Fibroblast of lung (primary cell): ENCODE measurements at regions not wholly inside any gene's neighbourhood (a gene's known extent, or its start where the extent isn't known, plus 50 kb on each side); places are given as distances from the start of the nearest gene placed in this dataset.

Source experiments
- DNase-seq, 2 donors: peaks; one replicate each; pipeline versions ENCODE4 v3.0.0 to v3.0.0-alpha.2; 2010; ENCODE audit warnings: low read depth in 2 of 2
- H2AFZ ChIP-seq: 2 replicates; pipeline ENCODE4 v1.5.1; 2012; ENCODE audit warnings: low read length, control low read depth, inconsistent platforms
- H3K27ac ChIP-seq: 2 replicates; pipeline ENCODE4 v1.5.1; 2011; ENCODE audit warnings: low read length, control low read depth; ENCODE audit not compliant: insufficient read depth
- H3K27me3 ChIP-seq: 2 replicates; pipeline ENCODE4 v1.5.1; 2011; ENCODE audit warnings: mild to moderate bottlenecking, low read length; ENCODE audit not compliant: control insufficient read depth, insufficient read depth
- H3K36me3 ChIP-seq: 2 replicates; pipeline ENCODE4 v1.5.1; 2011; ENCODE audit warnings: low read length; ENCODE audit not compliant: control insufficient read depth, insufficient read depth
- H3K4me1 ChIP-seq: 2 replicates; pipeline ENCODE4 v1.5.1; 2011; ENCODE audit warnings: low read length; ENCODE audit not compliant: control insufficient read depth, insufficient read depth; ENCODE audit errors: extremely low read depth
- H3K4me2 ChIP-seq: 2 replicates; pipeline ENCODE4 v1.5.1; 2011; ENCODE audit warnings: low read length, control low read depth; ENCODE audit not compliant: insufficient read depth; ENCODE audit errors: extremely low read depth
- H3K4me3 ChIP-seq, 4 experiments: fragments of 200-600 bp in 1 of 4; sonication (generic) in 1 of 4; replicated peaks in 1 of 4; 2 replicates each; pipeline ENCODE4 v1.5.1; 2011 to 2016; ENCODE audit warnings: low read length in 4 of 4, low read depth in 3 of 4, mild to moderate bottlenecking in 3 of 4, control low read depth in 2 of 4, inconsistent platforms in 1 of 4, mixed read lengths in 1 of 4; ENCODE audit not compliant: insufficient read depth in 1 of 4; ENCODE audit errors: control extremely low read depth in 1 of 4
- H3K79me2 ChIP-seq: 2 replicates; pipeline ENCODE4 v1.5.1; 2012; ENCODE audit warnings: mild to moderate bottlenecking, low read length, inconsistent platforms; ENCODE audit not compliant: control insufficient read depth, insufficient read depth
- H3K9ac ChIP-seq: 2 replicates; pipeline ENCODE4 v1.5.1; 2011; ENCODE audit warnings: mild to moderate bottlenecking, low read length, control low read depth; ENCODE audit not compliant: insufficient read depth
- H3K9me3 ChIP-seq: 2 replicates; pipeline ENCODE4 v1.5.1; 2012; ENCODE audit warnings: low read depth, low read length; ENCODE audit not compliant: control insufficient read depth, insufficient read depth
- H4K20me1 ChIP-seq: 2 replicates; pipeline ENCODE4 v1.5.1; 2011; ENCODE audit warnings: low read length; ENCODE audit not compliant: control insufficient read depth, insufficient read depth; ENCODE audit errors: extremely low read depth
- CTCF ChIP-seq, 2 donors: IDR thresholded peaks in 1 of 2; conservative IDR thresholded peaks in 1 of 2; 1 replicate in 1 of 2; 2 replicates in 1 of 2; pipeline ENCODE4 v1.5.1; 2011 to 2012; ENCODE audit warnings: low read length in 2 of 2, control low read depth in 1 of 2, inconsistent platforms in 1 of 2, low read depth in 1 of 2, mild to moderate bottlenecking in 1 of 2
- EZH2 ChIP-seq: IDR thresholded peaks from 2 replicates; pipeline ENCODE4 v1.5.1; 2012; ENCODE audit warnings: low read length, control low read depth, mild to moderate bottlenecking; ENCODE audit errors: missing control alignments

GRCh38 chr21:15564907-15565306, 164.9 kb upstream of the USP25 start:
- Histone ChIP-seq H4K20me1 (no peaks in the 10 kb centered on the region), H3K79me2 (no peaks in the 10 kb centered on the region), H3K36me3 (no peaks in the 10 kb centered on the region), H2AFZ (no peak overlapping the region), H3K9ac (no peak overlapping the region), H3K27ac (no peak overlapping the region), H3K9me3 (no peaks in the 10 kb centered on the region), H3K4me3 (no peak overlapping the region), H3K4me2 (no peak overlapping the region), H3K4me1 (no peaks in the 10 kb centered on the region), H3K27me3 (no peaks in the 10 kb centered on the region)
- TF ChIP-seq EZH2 = no peak
- TF ChIP-seq CTCF (conservative IDR thresholded peaks at IDR 0.05 in 1 of 2, IDR thresholded peaks at IDR 0.05 in 1 of 2; ENCODE audit: low read depth in 1 of 2, low read length in 2 of 2) = no peak
- DNase-seq = no peak

GRCh38 chr21:15566703-15567102, 163.1 kb upstream of the USP25 start:
- Histone ChIP-seq H3K4me2 (no peak overlapping the region), H3K27me3 (no peaks in the 10 kb centered on the region), H4K20me1 (no peaks in the 10 kb centered on the region), H3K4me1 (no peaks in the 10 kb centered on the region), H3K27ac (no peak overlapping the region), H3K36me3 (no peaks in the 10 kb centered on the region), H3K9me3 (no peaks in the 10 kb centered on the region), H2AFZ (no peak overlapping the region), H3K79me2 (no peaks in the 10 kb centered on the region), H3K4me3 (no peak overlapping the region), H3K9ac (no peak overlapping the region)
- no peak for TF ChIP-seq EZH2
- no peak for TF ChIP-seq CTCF (conservative IDR thresholded peaks at IDR 0.05 in 1 of 2, IDR thresholded peaks at IDR 0.05 in 1 of 2; ENCODE audit: low read depth in 1 of 2, low read length in 2 of 2)
- DNase-seq = no peak

- Histone ChIP-seq H3K27me3 (no peaks in the 10 kb centered on the region), H2AFZ (no peak overlapping the region), H3K4me3 (no peak overlapping the region), H3K9ac (no peak overlapping the region), H3K36me3 (no peaks in the 10 kb centered on the region), H3K79me2 (no peaks in the 10 kb centered on the region), H3K27ac (no peak overlapping the region), H4K20me1 (no peaks in the 10 kb centered on the region), H3K4me2 (no peak overlapping the region), H3K9me3 (no peaks in the 10 kb centered on the region), H3K4me1 (no peaks in the 10 kb centered on the region)
- no peak for TF ChIP-seq CTCF (conservative IDR thresholded peaks at IDR 0.05 in 1 of 2, IDR thresholded peaks at IDR 0.05 in 1 of 2; ENCODE audit: low read depth in 1 of 2, low read length in 2 of 2)
- TF ChIP-seq EZH2 = no peak
- no peak for DNase-seq
These were observed 162.6 kb upstream of the USP25 start for GRCh38 chr21:15567191-15567590.
